HG03469 (cell line): ENCODE measurements at regions not wholly inside any gene's neighbourhood (a gene's known extent, or its start where the extent isn't known, plus 50 kb on each side); places are given as distances from the start of the nearest gene placed in this dataset.

Source experiments
- ATAC-seq: cut with Tn5 transposase; IDR thresholded peaks from one replicate; pipeline ENCODE4 v1.9.1; 2021; ENCODE audit warnings: mild to moderate bottlenecking, moderate library complexity, moderate number of reproducible peaks; ENCODE audit not compliant: unreplicated experiment

GRCh38 chr2:120896126-120896525, 160.5 kb downstream of the GLI2 start:
- no peak for ATAC-seq

GRCh38 chr2:120896901-120897300, 161.2 kb downstream of the GLI2 start:
- ATAC-seq, result no peak

DNA sequence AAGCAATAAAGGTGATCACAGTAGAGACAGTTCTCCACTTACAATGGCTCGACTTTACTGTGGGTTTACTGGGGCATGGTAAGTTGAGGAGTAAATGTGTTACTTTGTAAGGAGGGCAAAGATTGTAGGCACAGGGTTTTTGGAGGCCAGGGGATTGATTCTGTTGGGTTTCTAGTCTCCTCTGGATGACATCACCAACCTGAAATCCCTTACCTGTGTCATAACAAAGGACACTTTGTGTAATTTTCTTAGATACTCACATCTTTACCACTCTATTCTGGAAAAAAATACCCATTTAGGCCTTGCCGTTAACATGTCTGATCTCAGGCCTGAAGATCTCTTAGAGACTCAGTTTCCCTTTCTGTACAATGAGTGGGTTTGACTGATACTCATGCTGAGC, 161.7 kb downstream of the GLI2 start:
- no peak for ATAC-seq

DNA sequence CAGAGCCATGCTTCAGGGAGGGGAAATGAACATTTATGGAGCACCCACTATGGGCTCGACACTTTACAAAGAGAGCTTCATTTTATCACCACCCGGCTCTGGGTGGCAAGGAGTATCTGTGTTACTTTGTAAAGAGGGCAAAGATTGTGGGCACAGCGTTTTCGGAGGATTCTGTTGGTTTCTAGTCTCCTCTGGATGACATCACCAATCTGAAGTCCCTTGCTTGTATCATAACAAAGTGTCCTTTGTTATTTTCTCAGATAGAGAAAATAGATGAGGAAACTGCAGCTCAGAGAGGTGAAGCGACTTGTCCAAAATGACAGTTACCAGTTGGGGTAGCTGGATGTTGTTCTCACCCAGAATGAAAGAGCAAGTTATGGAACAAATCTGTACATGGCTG, 162.8 kb downstream of the GLI2 start:
- ATAC-seq, result no peak

DNA sequence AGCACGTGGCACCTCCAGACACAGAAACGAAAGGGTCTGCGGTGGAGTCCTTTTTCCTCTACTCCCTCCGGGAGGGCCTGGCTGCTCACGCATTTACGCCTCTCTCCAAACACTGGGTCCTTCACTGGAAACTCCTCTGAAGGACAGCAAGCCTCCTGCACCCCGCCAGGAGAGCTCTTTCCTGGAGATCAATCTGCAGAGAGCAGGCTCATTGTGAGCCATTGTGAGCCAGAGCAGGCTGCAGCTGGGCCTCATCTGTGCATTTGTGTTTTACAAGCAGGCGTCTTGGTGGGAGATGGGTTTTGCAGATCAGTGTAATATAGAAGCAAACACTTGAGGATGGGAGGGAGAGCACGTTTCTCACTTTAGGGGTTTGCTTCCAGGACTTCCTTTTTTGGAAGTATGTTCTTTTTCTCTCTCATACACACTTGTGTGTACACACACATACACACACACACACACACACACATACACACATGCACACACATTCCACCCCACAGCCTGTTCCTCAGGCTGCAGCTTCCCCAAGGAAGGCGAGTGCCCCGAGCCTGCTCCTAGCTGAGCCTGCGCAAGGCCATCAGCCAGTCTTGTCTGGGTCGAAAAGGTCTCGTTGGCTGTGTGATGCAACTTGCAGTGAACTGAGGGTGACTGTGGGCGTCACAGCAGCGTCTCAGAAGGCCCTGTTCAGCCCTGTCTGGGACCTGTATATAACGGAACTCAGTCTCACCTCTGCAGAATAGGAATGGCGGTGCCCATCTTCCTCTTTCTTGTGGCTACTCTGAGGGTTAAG, 163.5 kb downstream of the GLI2 start:
- ATAC-seq, result no peak

GRCh38 chr2:120899771-120900170, 164.1 kb downstream of the GLI2 start:
- ATAC-seq, result no peak

DNA sequence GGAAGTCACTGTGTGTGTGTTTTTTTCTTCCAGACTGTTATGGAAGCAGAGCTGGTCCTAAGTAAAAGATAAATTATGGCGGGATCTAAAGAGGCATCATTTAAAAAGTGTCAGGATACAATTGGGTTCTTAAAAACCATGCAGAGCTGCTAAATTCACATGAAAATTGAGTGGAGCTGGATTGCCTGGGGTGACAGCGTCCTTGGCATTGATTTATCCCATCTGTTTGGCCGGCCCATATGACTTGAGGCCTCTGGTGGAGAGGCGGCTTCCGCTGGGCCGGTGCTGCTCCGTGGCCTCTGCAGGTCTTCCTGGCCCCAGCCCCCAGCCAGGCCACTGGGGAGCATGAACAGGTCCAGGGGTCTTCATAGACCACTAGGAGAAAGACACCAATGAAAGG, 165.5 kb downstream of the GLI2 start:
- no peak for ATAC-seq

DNA sequence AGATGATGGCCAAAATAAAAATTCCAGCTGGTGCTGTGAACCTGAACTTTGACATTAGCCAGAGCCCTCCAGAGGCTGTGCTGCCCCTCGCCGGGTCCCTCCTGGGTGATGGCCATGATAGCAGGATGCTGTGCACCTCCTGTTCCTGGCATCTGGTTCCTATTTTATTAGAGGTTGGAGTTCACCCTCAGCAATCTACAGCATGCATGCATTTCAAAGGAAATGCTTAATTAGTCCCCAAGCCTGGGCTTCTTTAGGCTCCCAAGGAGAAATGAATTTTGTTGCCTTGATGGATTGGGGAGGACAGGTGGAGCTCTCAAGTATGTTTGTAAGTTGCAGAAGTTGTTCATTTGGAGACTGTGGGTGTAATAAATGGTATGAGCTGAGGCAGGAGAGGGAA, 166.9 kb downstream of the GLI2 start:
- ATAC-seq, result no peak

DNA sequence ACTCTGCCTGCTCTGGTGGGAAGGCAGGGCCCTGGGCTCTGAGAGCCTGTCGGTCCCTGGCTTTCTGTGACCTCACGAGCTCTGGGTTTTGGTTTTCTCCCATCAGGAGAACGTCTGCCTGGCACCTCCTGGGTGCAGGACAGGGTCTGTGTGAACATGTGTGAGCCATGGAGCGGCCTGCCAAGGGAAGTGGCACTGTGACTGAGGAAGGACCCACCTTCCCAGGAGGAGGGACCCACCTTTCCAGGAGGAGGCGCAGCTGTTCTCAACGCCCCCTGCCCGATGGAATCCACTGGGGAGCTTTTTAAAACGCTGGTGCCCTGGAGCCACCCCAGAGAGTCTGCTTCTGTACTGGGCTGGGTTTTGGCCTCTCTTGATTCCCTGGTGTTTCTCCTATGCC, 168.7 kb downstream of the GLI2 start:
- no peak for ATAC-seq

- ATAC-seq, result no peak
Observed at GRCh38 chr2:120904830-120905234, 169.2 kb downstream of the GLI2 start.

DNA sequence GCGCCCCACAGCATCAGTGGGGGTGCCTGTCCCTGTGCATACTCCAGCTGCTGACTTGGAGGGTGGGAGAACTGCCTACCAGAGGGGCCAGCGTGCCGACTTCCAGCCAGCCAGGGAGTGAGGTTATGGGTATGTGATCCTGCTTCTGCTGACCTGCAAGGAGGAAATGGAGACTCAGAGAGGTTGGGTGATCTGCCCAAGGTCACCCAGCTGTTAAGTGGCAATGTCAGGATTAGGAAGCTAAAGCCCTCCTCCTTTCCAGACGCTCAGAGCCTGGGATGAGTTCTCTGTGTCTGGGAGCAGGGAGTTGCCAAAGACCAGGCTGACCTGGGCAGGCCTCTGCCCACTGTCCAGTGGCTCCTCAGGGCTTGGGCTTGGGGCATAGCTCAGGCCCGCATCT, 169.6 kb downstream of the GLI2 start:
- no peak for ATAC-seq

DNA sequence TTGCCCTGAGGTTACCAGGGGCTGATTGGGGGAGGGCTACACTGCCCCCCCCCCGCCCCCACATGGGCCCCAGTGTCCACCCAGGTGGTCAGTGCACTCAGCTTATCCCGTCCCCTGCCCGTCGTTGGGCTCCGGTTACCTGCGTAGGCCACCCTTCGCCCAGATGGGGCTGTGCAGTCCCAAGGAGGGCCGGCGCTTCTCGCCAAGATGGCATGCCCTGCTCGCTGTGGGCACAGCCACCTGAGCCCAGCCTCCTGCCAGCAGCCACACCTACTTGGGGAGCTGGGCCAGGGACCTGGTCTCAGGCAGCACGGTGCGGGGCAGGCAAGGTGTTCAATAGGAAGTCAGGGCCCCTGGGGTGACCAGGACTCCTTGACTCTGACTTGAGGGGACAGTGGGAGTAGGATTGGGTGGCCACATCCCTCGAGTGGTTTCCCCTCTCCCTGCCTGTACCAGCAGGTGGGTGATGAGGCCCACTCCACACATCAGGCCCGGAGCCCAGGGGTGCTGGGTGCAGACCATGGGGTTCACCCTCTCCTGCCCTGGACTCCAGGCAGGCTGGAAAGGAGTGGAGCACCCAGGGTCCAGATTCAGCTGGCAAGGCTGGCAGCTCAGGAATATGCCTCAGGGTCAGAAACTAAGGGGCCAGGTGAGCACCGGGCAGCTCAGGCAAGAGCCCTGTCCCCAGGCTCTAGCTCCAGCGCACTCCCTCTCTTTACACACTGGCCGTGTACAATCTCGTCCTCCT, 170.3 kb downstream of the GLI2 start:
- ATAC-seq, result no peak

GRCh38 chr2:120906914-120907313, 171.2 kb downstream of the GLI2 start:
- no peak for ATAC-seq

DNA sequence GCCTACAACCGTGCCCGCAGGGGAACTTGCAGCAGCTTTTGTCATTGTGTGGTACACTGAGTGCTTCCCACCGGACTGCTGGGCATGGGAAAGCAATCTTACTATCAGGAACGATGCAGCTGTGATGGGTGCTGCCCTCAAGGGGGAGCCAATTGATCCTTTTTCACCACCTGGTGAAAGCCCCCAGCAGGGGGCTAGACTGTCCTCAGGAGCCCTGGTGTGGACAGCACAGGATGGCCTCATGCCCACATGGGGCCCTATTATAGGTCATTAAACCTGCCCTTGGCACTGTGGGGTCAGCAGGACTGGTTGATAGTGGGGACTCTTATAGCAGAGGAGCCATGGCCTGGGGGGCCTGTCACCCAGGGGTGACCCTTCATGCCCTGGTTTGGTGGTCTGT, 172.2 kb downstream of the GLI2 start:
- no peak for ATAC-seq

- ATAC-seq, result no peak
Observed at GRCh38 chr2:120908314-120908975, 172.8 kb downstream of the GLI2 start.

- ATAC-seq, result no peak
Observed at GRCh38 chr2:120909102-120909501, 173.4 kb downstream of the GLI2 start.

- no peak for ATAC-seq
Observed at GRCh38 chr2:120910164-120910563, 174.5 kb downstream of the GLI2 start.

DNA sequence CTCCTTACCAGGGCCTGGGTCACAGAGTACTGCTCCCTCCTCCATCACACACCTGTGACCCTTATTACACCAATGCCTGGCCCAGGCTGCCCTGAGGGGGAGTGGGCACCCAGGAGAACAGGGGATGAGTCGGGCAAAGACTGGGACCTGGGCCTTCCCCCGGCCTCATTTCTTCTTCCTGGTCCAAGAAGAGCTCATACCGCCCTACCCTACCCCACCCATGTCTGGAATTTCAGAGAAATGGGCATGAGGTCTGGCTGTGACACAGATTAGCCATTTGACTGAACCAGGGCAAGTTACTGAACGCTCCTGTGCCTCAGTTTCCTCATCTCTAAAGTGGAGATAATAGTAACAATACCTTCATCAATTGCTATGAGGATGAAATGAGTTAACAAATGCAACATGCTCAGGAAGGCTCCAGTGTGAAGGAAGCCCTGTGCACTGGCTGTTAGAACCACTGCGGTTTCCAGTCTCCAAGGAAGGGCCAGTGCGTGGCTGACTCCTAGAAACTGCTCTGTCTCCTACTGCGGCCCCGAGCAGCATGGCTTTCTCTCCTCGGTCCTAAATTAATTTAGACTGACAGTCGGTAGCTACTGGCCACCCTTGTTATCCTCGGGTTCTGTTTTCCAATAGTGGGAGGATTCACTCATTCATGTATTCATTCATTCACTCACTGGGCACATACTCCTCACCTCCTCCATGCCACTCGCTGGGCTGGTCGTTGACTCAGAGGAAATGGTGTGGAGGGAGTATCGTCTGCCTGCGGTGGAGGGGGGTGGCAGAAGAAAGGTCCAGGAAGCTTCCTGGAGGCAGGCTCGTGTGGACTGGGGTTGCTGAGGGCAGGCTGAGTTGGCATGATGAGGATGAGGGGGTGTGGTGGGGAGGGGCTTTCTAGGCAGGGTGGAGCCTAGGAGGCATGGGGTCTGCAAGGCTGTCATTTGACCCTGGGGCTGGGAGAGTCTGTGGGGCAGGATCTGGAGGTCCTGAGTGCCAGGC, 175.6 kb downstream of the GLI2 start:
- ATAC-seq, result no peak

- no peak for ATAC-seq
Observed at GRCh38 chr2:120912101-120912985, 176.7 kb downstream of the GLI2 start.
